PC-9 (cell line): ENCODE measurements at regions not wholly inside any gene's neighbourhood (a gene's known extent, or its start where the extent isn't known, plus 50 kb on each side); places are given as distances from the start of the nearest gene placed in this dataset.

Experiments
- EZH2 ChIP-seq: fragments of 200-600 bp; sonication (generic); IDR thresholded peaks from 2 replicates; pipeline ENCODE4 v1.8.0; 2017; ENCODE audit warnings: antibody characterized with exemption, low read depth
- TF ChIP-seq, protein P1 (sequence below): fragments of 200-600 bp; sonication (generic); conservative IDR thresholded peaks from 2 replicates; pipeline ENCODE4 v1.6.1; 2017; ENCODE audit warnings: mixed run types, antibody characterized with exemption, mild to moderate bottlenecking, moderate library complexity

DNA sequence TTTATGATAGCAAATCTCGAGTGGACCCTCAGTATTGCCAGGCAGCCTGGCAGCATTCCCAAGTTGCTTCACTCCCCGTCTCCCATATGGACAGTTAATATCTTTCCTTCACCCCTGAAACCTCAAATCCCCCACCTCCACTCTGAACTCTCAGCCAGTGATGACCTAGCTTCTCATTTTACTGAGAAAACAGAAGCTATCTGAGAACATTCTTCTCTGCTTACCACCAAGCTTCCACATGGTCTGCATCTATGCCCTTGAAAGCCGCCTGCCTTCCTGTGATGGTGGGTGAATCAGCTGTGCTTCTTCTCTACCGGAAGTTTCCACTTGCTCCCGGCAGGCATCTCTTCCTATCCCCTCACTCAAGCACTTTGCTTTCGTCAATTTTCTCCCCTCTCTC is 529.2 kb downstream of the EPHA4 start:
- TF ChIP-seq, protein P1, sequence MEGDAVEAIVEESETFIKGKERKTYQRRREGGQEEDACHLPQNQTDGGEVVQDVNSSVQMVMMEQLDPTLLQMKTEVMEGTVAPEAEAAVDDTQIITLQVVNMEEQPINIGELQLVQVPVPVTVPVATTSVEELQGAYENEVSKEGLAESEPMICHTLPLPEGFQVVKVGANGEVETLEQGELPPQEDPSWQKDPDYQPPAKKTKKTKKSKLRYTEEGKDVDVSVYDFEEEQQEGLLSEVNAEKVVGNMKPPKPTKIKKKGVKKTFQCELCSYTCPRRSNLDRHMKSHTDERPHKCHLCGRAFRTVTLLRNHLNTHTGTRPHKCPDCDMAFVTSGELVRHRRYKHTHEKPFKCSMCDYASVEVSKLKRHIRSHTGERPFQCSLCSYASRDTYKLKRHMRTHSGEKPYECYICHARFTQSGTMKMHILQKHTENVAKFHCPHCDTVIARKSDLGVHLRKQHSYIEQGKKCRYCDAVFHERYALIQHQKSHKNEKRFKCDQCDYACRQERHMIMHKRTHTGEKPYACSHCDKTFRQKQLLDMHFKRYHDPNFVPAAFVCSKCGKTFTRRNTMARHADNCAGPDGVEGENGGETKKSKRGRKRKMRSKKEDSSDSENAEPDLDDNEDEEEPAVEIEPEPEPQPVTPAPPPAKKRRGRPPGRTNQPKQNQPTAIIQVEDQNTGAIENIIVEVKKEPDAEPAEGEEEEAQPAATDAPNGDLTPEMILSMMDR: no peak
- no peak for TF ChIP-seq EZH2
